ENCODE measurements at regions not wholly inside any gene's neighbourhood (a gene's known extent, or its start where the extent isn't known, plus 50 kb on each side); places are given as distances from the start of the nearest gene placed in this dataset.

DNA sequence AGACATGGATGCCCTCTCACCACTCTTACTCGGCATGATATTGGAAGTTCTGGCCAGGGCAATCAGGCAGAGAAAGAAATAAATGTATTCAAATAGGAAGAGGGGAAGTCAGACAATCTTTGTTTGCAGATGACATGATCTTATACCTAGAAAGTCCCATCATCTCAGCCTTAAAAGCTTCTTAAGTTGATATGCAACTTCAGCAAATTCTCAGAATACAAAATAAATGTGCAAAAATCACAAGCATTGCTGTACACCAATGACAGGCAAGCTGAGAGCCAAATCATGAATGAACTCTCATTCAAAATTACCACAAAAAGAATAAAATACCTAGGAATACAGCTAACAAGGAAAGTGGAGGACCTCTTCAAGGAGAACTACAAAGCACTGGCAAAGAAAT is 2190.4 kb downstream of the MAT2B start:
- Mint-ChIP-seq H3K27ac (no peak overlapping the region), H3K4me1 (ENCODE audit: low read depth) (no peaks in the 10 kb centered on the region), H3K36me3 (ENCODE audit: low read depth) (no peaks in the 10 kb centered on the region), H3K27me3 (no peaks in the 10 kb centered on the region), H3K9me3 (peaks cover 4% of the 10 kb centered on the region), H3K4me3 (no peak overlapping the region)
- intact Hi-C loops (cut with micrococcal nuclease): no loop called here
- ChIA-PET POLR2A (no interaction called here), CTCF (no interaction called here)
- DNase-seq: no peak
- ATAC-seq: no peak
- TF ChIP-seq, protein P1, sequence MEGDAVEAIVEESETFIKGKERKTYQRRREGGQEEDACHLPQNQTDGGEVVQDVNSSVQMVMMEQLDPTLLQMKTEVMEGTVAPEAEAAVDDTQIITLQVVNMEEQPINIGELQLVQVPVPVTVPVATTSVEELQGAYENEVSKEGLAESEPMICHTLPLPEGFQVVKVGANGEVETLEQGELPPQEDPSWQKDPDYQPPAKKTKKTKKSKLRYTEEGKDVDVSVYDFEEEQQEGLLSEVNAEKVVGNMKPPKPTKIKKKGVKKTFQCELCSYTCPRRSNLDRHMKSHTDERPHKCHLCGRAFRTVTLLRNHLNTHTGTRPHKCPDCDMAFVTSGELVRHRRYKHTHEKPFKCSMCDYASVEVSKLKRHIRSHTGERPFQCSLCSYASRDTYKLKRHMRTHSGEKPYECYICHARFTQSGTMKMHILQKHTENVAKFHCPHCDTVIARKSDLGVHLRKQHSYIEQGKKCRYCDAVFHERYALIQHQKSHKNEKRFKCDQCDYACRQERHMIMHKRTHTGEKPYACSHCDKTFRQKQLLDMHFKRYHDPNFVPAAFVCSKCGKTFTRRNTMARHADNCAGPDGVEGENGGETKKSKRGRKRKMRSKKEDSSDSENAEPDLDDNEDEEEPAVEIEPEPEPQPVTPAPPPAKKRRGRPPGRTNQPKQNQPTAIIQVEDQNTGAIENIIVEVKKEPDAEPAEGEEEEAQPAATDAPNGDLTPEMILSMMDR (IDR thresholded peaks at IDR 0.05): no peak

DNA sequence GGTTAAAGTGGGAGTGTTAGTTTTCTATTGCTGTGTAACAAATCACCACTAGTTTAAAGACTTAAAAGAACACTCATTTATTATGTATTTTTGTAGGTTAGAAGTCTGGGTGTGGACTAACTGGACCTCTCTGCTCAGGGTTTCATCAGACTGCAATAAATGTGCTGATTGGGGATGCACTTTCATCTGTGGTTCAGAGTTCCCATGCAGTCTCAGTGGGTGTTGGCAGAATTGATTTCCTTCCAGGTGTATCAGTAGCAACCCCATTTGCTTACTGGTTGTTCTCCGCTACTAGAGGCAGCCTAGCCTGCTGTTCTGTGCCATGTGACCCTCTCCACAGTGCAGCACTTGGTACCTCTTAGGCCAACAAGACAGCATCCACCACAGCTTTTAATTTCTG is 2200.5 kb downstream of the MAT2B start:
- no peaks in the 10 kb centered on the region for H3K36me3 Mint-ChIP-seq (ENCODE audit: low read depth)
- TF ChIP-seq, protein P1 (IDR thresholded peaks at IDR 0.05): no peak
- CTCF ChIA-PET: no interaction called here
- no peak overlapping the region for H3K4me3 Mint-ChIP-seq
- no peak for DNase-seq
- intact Hi-C loops (cut with micrococcal nuclease): no loop called here
- no peak for ATAC-seq
- POLR2A ChIA-PET: no interaction called here
- no peaks in the 10 kb centered on the region for H3K27me3 Mint-ChIP-seq
- H3K4me1 Mint-ChIP-seq (ENCODE audit: low read depth): no peaks in the 10 kb centered on the region
- H3K9me3 Mint-ChIP-seq: no peaks in the 10 kb centered on the region
- H3K27ac Mint-ChIP-seq: no peak overlapping the region

DNA sequence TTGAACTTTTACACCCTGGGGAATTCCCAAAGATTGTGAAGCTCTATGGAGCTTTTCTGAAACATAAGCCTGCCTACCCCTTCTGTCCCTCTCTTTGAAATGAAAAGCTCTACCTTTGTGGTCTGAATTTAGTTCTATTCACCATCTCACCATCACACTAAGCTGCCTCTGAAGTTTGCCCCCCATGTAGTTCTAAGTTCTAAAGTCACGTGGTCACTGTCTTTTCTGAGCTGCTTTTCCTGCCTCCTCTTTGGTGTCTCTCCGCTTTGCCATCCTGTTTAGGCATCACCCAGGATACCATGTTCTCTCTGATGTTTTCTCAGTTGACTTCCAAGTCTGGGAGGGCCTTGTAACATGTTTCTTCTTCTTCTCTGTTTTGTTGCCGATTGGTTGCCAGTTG is 2206.6 kb downstream of the MAT2B start:
- H3K27ac Mint-ChIP-seq: no peak overlapping the region
- intact Hi-C loops (cut with micrococcal nuclease): no loop called here
- H3K36me3 Mint-ChIP-seq (ENCODE audit: low read depth): no peaks in the 10 kb centered on the region
- ChIA-PET POLR2A (no interaction called here), CTCF (no interaction called here)
- no peak overlapping the region for H3K4me3 Mint-ChIP-seq
- ATAC-seq (no peak), DNase-seq (no peak)
- H3K9me3 Mint-ChIP-seq: no peaks in the 10 kb centered on the region
- H3K27me3 Mint-ChIP-seq: no peaks in the 10 kb centered on the region
- H3K4me1 Mint-ChIP-seq (ENCODE audit: low read depth): no peaks in the 10 kb centered on the region
- TF ChIP-seq, protein P1 (IDR thresholded peaks at IDR 0.05): no peak

DNA sequence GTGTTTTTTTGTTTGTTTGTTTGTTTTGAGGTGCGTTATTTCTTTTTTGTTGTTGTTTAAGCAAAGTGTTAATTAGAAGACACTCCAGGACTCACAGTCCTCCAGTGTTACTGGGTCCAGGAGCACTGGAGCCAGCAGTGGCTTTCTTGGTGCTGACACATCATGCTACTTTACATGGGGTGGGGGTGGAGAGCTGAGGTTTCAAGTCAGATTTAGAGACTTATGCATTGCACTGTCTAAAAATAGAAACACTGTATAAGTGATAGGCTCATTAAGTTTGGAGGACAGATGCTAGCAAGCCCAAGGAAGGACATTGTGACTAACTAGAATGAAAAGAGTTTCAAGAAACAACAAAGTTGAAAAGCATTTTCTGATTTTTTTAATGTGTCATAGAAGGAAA is 2209.2 kb downstream of the MAT2B start:
- Mint-ChIP-seq H3K4me3 (no peak overlapping the region), H3K27me3 (no peaks in the 10 kb centered on the region), H3K9me3 (peaks cover 2% of the 10 kb centered on the region), H3K27ac (no peak overlapping the region), H3K4me1 (ENCODE audit: low read depth) (no peaks in the 10 kb centered on the region), H3K36me3 (ENCODE audit: low read depth) (no peaks in the 10 kb centered on the region)
- intact Hi-C loops (cut with micrococcal nuclease): no loop called here
- ChIA-PET CTCF (no interaction called here), POLR2A (no interaction called here)
- ATAC-seq (no peak), DNase-seq (no peak)
- TF ChIP-seq, protein P1 (IDR thresholded peaks at IDR 0.05): no peak

DNA sequence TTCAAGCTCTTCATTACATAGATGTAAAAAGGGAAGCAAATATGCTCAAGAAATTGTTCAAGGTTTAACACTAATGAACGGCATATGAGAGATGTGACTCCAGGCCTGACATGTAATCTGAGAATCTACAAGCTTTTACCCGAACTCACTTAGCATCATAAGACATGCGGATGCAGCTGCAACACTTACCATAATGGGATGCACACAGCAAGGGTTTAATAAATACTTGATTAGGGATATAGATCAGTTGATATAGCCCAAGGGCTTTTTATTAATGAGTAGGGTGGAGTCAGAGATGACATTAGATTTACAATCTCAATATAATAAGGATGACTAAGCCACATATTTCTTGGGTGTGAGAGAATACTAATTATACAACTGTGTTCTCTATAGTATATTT is 2215.5 kb downstream of the MAT2B start:
- no peaks in the 10 kb centered on the region for H3K36me3 Mint-ChIP-seq (ENCODE audit: low read depth)
- H3K27me3 Mint-ChIP-seq: no peaks in the 10 kb centered on the region
- no peak overlapping the region for H3K4me3 Mint-ChIP-seq
- H3K4me1 Mint-ChIP-seq (ENCODE audit: low read depth): no peaks in the 10 kb centered on the region
- no peak for ATAC-seq
- POLR2A ChIA-PET: no interaction called here
- peaks cover 8% of the 10 kb centered on the region for H3K9me3 Mint-ChIP-seq
- no peak overlapping the region for H3K27ac Mint-ChIP-seq
- DNase-seq: no peak
- intact Hi-C loops (cut with micrococcal nuclease): no loop called here
- TF ChIP-seq, protein P1 (IDR thresholded peaks at IDR 0.05): no peak
- CTCF ChIA-PET: no interaction called here

Measured in activated CD8-positive, alpha-beta T cell treated with anti-CD3 and anti-CD28 coated beads for 36 hours (primary cell).